ENCODE measurements at regions not wholly inside any gene's neighbourhood (a gene's known extent, or its start where the extent isn't known, plus 50 kb on each side); places are given as distances from the start of the nearest gene placed in this dataset.
"Not testable (repeated sequence)": the region's sequence is repeated elsewhere in the genome, so short reads cannot be mapped to it uniquely, and the experiment has no call there.

GRCh38 chr2:95654897-95655296 is 63.1 kb downstream of the TRIM43 start:
- not testable (repeated sequence) for H3K9me3 Mint-ChIP-seq; H3K4me1 Mint-ChIP-seq; ATAC-seq; H3K27ac Mint-ChIP-seq; H3K4me3 Mint-ChIP-seq; H3K27me3 Mint-ChIP-seq; H3K36me3 Mint-ChIP-seq (ENCODE audit: low read depth); DNase-seq

GRCh38 chr2:95656553-95656952 is 64.8 kb downstream of the TRIM43 start:
- DNase-seq; H3K4me1 Mint-ChIP-seq; H3K27me3 Mint-ChIP-seq; H3K36me3 Mint-ChIP-seq (ENCODE audit: low read depth); H3K9me3 Mint-ChIP-seq; ATAC-seq; H3K4me3 Mint-ChIP-seq; H3K27ac Mint-ChIP-seq: not testable (repeated sequence)

- H3K4me1 Mint-ChIP-seq; ATAC-seq; H3K9me3 Mint-ChIP-seq; H3K36me3 Mint-ChIP-seq (ENCODE audit: low read depth); H3K4me3 Mint-ChIP-seq; DNase-seq; H3K27ac Mint-ChIP-seq; H3K27me3 Mint-ChIP-seq: not testable (repeated sequence)
These were observed 66.1 kb downstream of the TRIM43 start for GRCh38 chr2:95657937-95658336.

GRCh38 chr2:95660766-95661562 is 69.2 kb downstream of the TRIM43 start:
- H3K4me3 Mint-ChIP-seq; H3K27ac Mint-ChIP-seq; H3K36me3 Mint-ChIP-seq (ENCODE audit: low read depth); DNase-seq; H3K9me3 Mint-ChIP-seq; H3K4me1 Mint-ChIP-seq; ATAC-seq; H3K27me3 Mint-ChIP-seq: not testable (repeated sequence)

GRCh38 chr2:95663471-95664441 is 72.0 kb downstream of the TRIM43 start:
- not testable (repeated sequence) for H3K9me3 Mint-ChIP-seq; H3K27me3 Mint-ChIP-seq; H3K4me1 Mint-ChIP-seq; H3K36me3 Mint-ChIP-seq (ENCODE audit: low read depth); DNase-seq; ATAC-seq; H3K27ac Mint-ChIP-seq; H3K4me3 Mint-ChIP-seq

- not testable (repeated sequence) for ATAC-seq; H3K4me3 Mint-ChIP-seq; H3K27ac Mint-ChIP-seq; DNase-seq; H3K4me1 Mint-ChIP-seq; H3K27me3 Mint-ChIP-seq; H3K36me3 Mint-ChIP-seq (ENCODE audit: low read depth); H3K9me3 Mint-ChIP-seq
These were observed 74.8 kb downstream of the TRIM43 start for GRCh38 chr2:95666636-95667035.

- Mint-ChIP-seq H3K27ac (no peak overlapping the region), H3K27me3 (no peaks in the 10 kb centered on the region), H3K4me1 (peaks cover 7% of the 10 kb centered on the region), H3K36me3 (ENCODE audit: low read depth) (no peaks in the 10 kb centered on the region), H3K4me3 (no peak overlapping the region), H3K9me3 (no peaks in the 10 kb centered on the region)
- ATAC-seq (no peak), DNase-seq (no peak)
These were observed 75.7 kb downstream of the TRIM43 start for GRCh38 chr2:95667480-95667879.

GRCh38 chr2:95668934-95669333 is 77.1 kb downstream of the TRIM43 start:
- not testable (repeated sequence) for H3K9me3 Mint-ChIP-seq; H3K4me1 Mint-ChIP-seq; H3K4me3 Mint-ChIP-seq; H3K27ac Mint-ChIP-seq; H3K36me3 Mint-ChIP-seq (ENCODE audit: low read depth); DNase-seq; H3K27me3 Mint-ChIP-seq
- peak; percentile 45 for ATAC-seq

GRCh38 chr2:95669441-95669991 is 77.7 kb downstream of the TRIM43 start:
- peaks cover 7% of the 10 kb centered on the region for H3K4me1 Mint-ChIP-seq
- no peak overlapping the region for H3K4me3 Mint-ChIP-seq
- ATAC-seq (peak; percentile 20), DNase-seq (no peak)
- H3K27me3 Mint-ChIP-seq: no peaks in the 10 kb centered on the region
- no peaks in the 10 kb centered on the region for H3K36me3 Mint-ChIP-seq (ENCODE audit: low read depth)
- H3K27ac Mint-ChIP-seq: no peak overlapping the region
- H3K9me3 Mint-ChIP-seq: no peaks in the 10 kb centered on the region

GRCh38 chr2:95670167-95670566 is 78.4 kb downstream of the TRIM43 start:
- no peaks in the 10 kb centered on the region for H3K36me3 Mint-ChIP-seq (ENCODE audit: low read depth)
- DNase-seq (no peak), ATAC-seq (no peak)
- H3K9me3 Mint-ChIP-seq: no peaks in the 10 kb centered on the region
- no peaks in the 10 kb centered on the region for H3K27me3 Mint-ChIP-seq
- no peak overlapping the region for H3K4me3 Mint-ChIP-seq
- peaks cover 7% of the 10 kb centered on the region for H3K4me1 Mint-ChIP-seq
- H3K27ac Mint-ChIP-seq: no peak overlapping the region

- Mint-ChIP-seq H3K27ac (no peak overlapping the region), H3K27me3 (no peaks in the 10 kb centered on the region), H3K9me3 (no peaks in the 10 kb centered on the region), H3K36me3 (ENCODE audit: low read depth) (no peaks in the 10 kb centered on the region), H3K4me1 (peaks cover 7% of the 10 kb centered on the region), H3K4me3 (no peak overlapping the region)
- DNase-seq (no peak), ATAC-seq (no peak)
These were observed 78.9 kb downstream of the TRIM43 start for GRCh38 chr2:95670686-95671085.

- not testable (repeated sequence) for H3K27me3 Mint-ChIP-seq; H3K27ac Mint-ChIP-seq; H3K9me3 Mint-ChIP-seq; H3K36me3 Mint-ChIP-seq (ENCODE audit: low read depth); ATAC-seq; H3K4me3 Mint-ChIP-seq; DNase-seq; H3K4me1 Mint-ChIP-seq
These were observed 79.4 kb downstream of the TRIM43 start for GRCh38 chr2:95671171-95671570.

- DNase-seq; H3K4me1 Mint-ChIP-seq; H3K27me3 Mint-ChIP-seq; ATAC-seq; H3K27ac Mint-ChIP-seq; H3K4me3 Mint-ChIP-seq; H3K36me3 Mint-ChIP-seq (ENCODE audit: low read depth); H3K9me3 Mint-ChIP-seq: not testable (repeated sequence)
These were observed 80.2 kb downstream of the TRIM43 start for GRCh38 chr2:95671992-95672391.

GRCh38 chr2:95672500-95672899 is 80.7 kb downstream of the TRIM43 start:
- not testable (repeated sequence) for H3K9me3 Mint-ChIP-seq; H3K36me3 Mint-ChIP-seq (ENCODE audit: low read depth); DNase-seq; H3K27ac Mint-ChIP-seq; H3K27me3 Mint-ChIP-seq; ATAC-seq; H3K4me3 Mint-ChIP-seq; H3K4me1 Mint-ChIP-seq

- no peak for DNase-seq
- Mint-ChIP-seq H3K4me1 (peaks cover 3% of the 10 kb centered on the region), H3K4me3 (no peak overlapping the region), H3K9me3 (no peaks in the 10 kb centered on the region), H3K36me3 (ENCODE audit: low read depth) (no peaks in the 10 kb centered on the region), H3K27me3 (peaks cover 1% of the 10 kb centered on the region), H3K27ac (no peak overlapping the region)
- no peak for ATAC-seq
These were observed 82.4 kb downstream of the TRIM43 start for GRCh38 chr2:95674186-95674585.
